ENCODE measurements at regions not wholly inside any gene's neighbourhood (a gene's known extent, or its start where the extent isn't known, plus 50 kb on each side); places are given as distances from the start of the nearest gene placed in this dataset.
"Not testable (repeated sequence)": the region's sequence is repeated elsewhere in the genome, so short reads cannot be mapped to it uniquely, and the experiment has no call there.

- peak; percentile 20 to 21 for DNase-seq
Observed at GRCh38 chr13:57784633-57785032, 153.1 kb downstream of the PCDH17 start.

GRCh38 chr13:57787058-57787791 lies 155.7 kb downstream of the PCDH17 start:
- no peak for DNase-seq

GRCh38 chr13:57799624-57800023 lies 168.1 kb downstream of the PCDH17 start:
- DNase-seq, result no peak

DNA sequence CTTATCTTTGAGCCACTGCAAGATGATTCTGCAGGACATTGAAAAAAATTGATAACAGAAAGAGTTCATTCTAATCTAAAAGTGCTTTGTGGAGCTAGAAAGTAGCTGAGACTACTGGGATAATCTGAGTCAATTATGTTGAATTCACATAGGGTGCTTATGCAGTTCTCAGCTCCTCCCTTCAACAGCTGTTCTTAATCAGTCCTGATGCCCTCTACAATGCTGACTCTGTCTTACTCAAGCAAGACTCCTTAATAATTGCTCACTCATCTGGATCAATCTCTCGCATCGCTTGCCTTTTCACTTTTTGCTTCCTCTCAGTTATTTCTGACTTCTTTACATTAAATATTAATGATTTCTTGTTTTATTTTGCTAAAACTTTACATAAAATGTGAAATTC lies 182.1 kb downstream of the PCDH17 start:
- DNase-seq, result no peak

- no peak for DNase-seq
Observed at GRCh38 chr13:57815600-57815999, 184.1 kb downstream of the PCDH17 start.

- no peak for DNase-seq
Observed at GRCh38 chr13:57820924-57821323, 189.4 kb downstream of the PCDH17 start.

GRCh38 chr13:57823704-57824103 lies 192.2 kb downstream of the PCDH17 start:
- DNase-seq, result no peak

DNA sequence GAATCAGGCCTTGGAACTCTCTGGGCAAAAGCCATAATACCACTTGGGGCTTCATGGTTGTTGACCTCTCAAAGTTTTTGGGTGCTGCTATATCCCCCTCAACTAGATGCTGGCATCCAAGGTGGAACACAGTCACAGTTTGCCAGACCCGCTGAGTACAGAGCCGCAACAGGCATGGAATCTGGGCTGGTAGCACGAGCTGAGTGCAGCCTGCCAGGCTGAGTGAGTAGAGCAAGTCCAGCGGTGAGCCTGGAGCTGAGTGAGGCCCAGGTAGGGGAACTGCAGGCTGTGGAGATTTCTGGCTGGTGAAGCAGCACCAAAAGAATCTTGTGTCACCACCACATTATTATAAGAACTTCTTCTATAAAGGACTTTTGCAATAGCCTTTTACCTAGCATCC lies 192.6 kb downstream of the PCDH17 start:
- DNase-seq, result no peak

DNA sequence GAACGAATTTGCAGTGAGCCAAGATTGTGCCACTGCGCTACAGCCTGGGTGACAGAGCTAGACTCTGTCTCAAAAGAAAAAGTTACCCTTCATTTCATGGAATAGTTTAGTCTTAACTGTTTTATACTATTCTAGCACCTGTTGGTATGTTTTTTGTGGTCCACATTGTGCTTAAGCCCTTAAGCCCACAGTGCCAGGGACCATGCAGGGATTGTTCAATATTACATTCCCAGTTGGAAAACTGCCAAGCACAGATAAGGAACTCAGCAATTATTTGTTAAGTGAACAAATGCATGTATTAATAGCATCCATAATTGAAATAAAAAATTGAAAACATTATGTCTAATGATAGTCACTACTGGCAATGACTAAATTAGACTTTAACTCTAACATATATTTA lies 193.5 kb downstream of the PCDH17 start:
- DNase-seq, result no peak

DNA sequence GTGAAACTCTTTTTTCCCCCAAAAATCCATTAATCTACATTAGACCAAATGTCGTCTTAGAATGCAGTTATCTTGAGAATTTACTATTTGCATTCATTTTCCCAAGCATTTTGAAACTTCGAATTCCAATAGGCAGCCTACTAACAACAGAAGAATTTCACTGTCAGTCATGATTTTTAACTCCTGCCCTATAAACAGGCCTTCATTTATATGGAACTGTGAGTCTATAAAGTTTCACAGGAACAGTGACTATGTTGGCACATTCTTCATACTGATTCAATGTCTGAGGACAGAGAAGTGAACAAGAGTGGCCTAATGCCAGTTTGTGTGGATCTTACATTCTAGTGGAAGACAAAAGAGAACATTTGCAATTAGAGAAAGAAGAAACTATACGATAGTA lies 198.0 kb downstream of the PCDH17 start:
- DNase-seq, result no peak

- DNase-seq, result no peak
Observed at GRCh38 chr13:57832187-57832586, 200.6 kb downstream of the PCDH17 start.

GRCh38 chr13:57837801-57838200 lies 206.3 kb downstream of the PCDH17 start:
- no peak for DNase-seq

- DNase-seq, result no peak
Observed at GRCh38 chr13:57843521-57843920, 212.0 kb downstream of the PCDH17 start.

- DNase-seq, result no peak
Observed at GRCh38 chr13:57846600-57847173, 215.1 kb downstream of the PCDH17 start.

GRCh38 chr13:57857945-57858344 lies 226.4 kb downstream of the PCDH17 start:
- DNase-seq, result no peak

GRCh38 chr13:57858376-57858775 lies 226.8 kb downstream of the PCDH17 start:
- DNase-seq, result no peak

DNA sequence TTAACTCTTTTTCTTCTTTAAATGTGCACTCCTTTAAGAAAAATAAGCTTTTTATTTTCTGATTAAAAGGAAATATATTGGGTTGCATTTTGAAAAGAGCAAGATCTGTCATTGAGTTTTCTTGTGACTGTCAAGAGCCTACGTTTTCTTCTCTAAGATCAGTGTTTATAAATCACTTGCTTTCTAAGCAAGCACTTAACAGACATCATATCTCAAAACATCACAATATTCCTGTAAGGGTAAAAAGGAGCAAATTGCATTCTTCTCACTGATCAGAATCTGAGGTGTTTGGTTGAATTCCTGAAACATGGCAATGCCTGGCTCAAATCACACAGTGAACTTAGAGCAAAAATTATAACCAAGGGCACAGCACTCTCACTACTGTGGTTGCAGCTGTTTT lies 231.3 kb downstream of the PCDH17 start:
- no peak for DNase-seq

DNA sequence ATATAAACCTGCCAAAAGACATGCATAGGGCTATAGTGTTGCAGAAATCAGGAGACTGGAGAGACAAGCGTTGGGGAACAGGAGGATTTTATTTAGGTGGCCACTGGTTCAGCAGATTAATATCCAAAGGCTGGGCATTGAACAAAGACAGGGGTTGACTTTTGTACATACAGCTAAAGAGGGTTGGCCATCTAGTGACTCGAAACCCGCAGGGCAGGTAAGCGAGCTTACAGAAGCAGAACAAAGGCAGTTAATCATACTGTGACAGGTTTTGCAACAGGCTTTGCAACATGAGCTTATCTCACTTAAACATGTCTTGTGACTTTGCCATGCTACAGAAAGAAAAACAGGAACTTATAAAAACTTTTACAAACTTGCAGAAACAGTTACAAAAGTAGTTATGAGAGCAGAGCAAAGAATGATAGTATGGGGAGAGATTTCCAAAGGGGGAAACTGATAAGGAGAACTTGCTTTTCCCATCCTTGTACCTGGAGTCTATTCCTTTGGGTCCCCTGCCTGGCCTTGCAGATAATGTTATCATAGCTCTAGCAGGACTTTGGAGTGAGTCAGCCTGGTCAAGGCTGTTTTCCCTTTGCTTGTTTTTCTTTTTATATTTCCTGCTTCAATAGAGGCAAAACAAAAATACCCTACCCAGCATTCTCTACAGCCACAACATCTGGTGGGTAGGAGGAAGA lies 234.2 kb downstream of the PCDH17 start:
- peak; percentile 25 to 45 for DNase-seq

GRCh38 chr13:57874530-57874929 lies 243.0 kb downstream of the PCDH17 start:
- DNase-seq, result no peak

- DNase-seq, result no peak
Observed at GRCh38 chr13:57877601-57878000, 246.1 kb downstream of the PCDH17 start.

DNA sequence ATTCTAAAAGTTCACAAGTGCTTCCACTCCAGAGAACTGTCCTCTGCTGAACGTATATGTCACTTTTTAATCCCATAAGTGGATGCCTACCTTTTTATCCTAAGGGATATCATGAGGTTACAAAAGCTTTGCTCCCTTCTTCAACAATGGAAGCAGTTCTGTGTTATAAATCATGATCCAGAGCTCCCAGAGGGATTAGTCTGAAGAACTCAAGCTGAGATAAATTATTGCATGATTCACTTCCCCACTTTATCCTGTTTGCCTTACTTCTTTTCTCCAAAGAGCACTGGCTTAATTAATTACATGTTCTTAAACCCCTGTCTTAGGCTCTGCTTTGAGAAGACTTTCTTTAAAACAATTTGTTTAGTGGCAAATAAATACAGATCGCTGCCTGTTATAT lies 246.7 kb downstream of the PCDH17 start:
- DNase-seq, result no peak

GRCh38 chr13:57897225-57897624 lies 265.7 kb downstream of the PCDH17 start:
- no peak for DNase-seq

- no peak for DNase-seq
Observed at GRCh38 chr13:57899096-57899495, 267.6 kb downstream of the PCDH17 start.

- not testable (repeated sequence) for DNase-seq
Observed at GRCh38 chr13:57909833-57910232, 278.3 kb downstream of the PCDH17 start.
